ENCODE measurements at regions not wholly inside any gene's neighbourhood (a gene's known extent, or its start where the extent isn't known, plus 50 kb on each side); places are given as distances from the start of the nearest gene placed in this dataset.

- BruUV-seq (replicated peaks): no TSS peak
- Histone ChIP-seq H3K9ac (ENCODE audit: control insufficient read depth, insufficient read depth, low read length) (no peak overlapping the region), H3K27ac (ENCODE audit: control insufficient read depth, insufficient read depth) (no peak overlapping the region), H3K4me1 (ENCODE audit: control insufficient read depth, insufficient read depth, low read length) (no peaks in the 10 kb centered on the region), H3K4me3 (no peak overlapping the region), H4K20me1 (ENCODE audit: control insufficient read depth, insufficient read depth) (no peaks in the 10 kb centered on the region), H3K4me2 (ENCODE audit: control insufficient read depth, insufficient read depth) (no peak overlapping the region), H3K79me2 (ENCODE audit: control insufficient read depth, insufficient read depth, low read length) (no peaks in the 10 kb centered on the region), H2AFZ (ENCODE audit: control insufficient read depth, low read depth, low read length) (no peak overlapping the region), H3K27me3 (replicated peaks in 1 of 2; ENCODE audit: control insufficient read depth in 2 of 2, insufficient read depth in 2 of 2, low read length in 1 of 2) (no peaks in the 10 kb centered on the region), H3K36me3 (ENCODE audit: control insufficient read depth in 2 of 2, insufficient read depth in 2 of 2, low read length in 1 of 2) (no peaks in the 10 kb centered on the region), H3K9me3 (replicated peaks; ENCODE audit: control insufficient read depth, insufficient read depth, low read length) (no peaks in the 10 kb centered on the region)
- intact Hi-C loops (cut with micrococcal nuclease; ENCODE audit: unreplicated experiment): loop anchor here (1.0 to 10.0 kb wide), 2 partner anchors 25 to 776 kb away; no protein-coding TSS in a partner anchor
- ChIA-PET RAD21 (ENCODE audit: unreplicated experiment) (interaction anchor here (1.6 to 2.0 kb wide), 2 partner anchors 8 to 93 kb away, joined by 3 to 5 read pairs; no protein-coding TSS in a partner anchor), SMC1A (ENCODE audit: uncharacterized antibody, unreplicated experiment) (no interaction called here), POLR2A (no interaction called here), CTCF (no interaction called here)
- no peak for TF ChIP-seq CBFB (IDR thresholded peaks at IDR 0.05; ENCODE audit: low read depth)
- TF ChIP-seq LARP7 (IDR thresholded peaks at IDR 0.05): no peak
- no peak for TF ChIP-seq HDAC2 (IDR thresholded peaks at IDR 0.05)
- no peak for TF ChIP-seq BCL3 (IDR thresholded peaks at IDR 0.05; ENCODE audit: borderline replicate concordance, insufficient read depth, low read depth, low read length, poor library complexity, severe bottlenecking)
- TF ChIP-seq CUX1 (IDR thresholded peaks at IDR 0.05; ENCODE audit: insufficient replicate concordance, low read depth, low read length): no peak
- FAIRE-seq: no peak
- no peak for DNase-seq (ENCODE audit: low read depth, low spot score)
- ATAC-seq: no peak
- in situ Hi-C loops (cut with MboI): no loop called here
Observed at GRCh38 chr7:41108821-41109220, 594.1 kb downstream of the INHBA start.

All from GM12878 (cell line).